ENCODE measurements at regions not wholly inside any gene's neighbourhood (a gene's known extent, or its start where the extent isn't known, plus 50 kb on each side); places are given as distances from the start of the nearest gene placed in this dataset.

DNA sequence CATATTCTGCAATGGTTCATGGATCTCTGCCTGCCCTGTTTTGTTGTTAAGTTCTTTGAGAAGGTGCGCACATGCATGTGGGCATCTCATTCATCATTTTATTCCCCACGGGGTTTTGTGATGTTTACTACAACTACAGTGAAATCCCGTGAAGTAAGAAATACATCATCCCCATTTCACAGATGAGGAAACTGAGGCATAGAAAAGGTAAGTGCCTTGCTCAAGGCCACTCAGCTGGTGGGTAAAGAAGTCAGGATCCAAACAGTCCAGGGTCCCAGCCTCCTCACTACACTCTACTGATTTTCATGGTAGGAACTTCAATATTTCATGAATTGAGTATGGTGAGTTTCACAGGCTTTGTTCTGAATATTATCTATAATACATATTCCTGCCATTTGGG lies 72.6 kb downstream of the CYP26A1 start:
- no peak overlapping the region for H3K4me3 ChIP-seq
- intact Hi-C loops (cut with DNase I), result no loop called here

DNA sequence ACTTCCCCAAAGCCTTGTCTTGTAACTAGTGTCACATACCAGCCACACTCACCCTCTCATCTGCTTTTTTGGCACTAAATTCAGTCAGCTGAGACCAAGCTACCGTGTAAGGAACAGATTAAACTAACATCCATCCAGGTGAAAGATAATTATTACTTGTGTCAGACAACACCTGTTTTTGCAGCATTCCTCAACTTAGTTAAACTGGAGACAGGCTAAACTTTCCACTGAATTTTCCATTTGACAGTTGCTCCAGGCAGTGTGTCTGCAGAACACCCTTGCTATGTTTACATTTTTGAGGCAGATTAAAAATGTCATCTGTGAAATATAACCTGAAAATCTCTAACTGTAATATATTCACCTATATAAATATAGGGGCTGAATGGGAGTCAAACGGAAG lies 73.6 kb downstream of the CYP26A1 start:
- H3K27ac ChIP-seq, result no peak overlapping the region
- no peaks in the 10 kb centered on the region for H3K9me3 ChIP-seq
- no peaks in the 10 kb centered on the region for H3K27me3 ChIP-seq
- no peak overlapping the region for H3K4me3 ChIP-seq
- no peaks in the 10 kb centered on the region for H3K4me1 ChIP-seq
- TF ChIP-seq, protein P1, sequence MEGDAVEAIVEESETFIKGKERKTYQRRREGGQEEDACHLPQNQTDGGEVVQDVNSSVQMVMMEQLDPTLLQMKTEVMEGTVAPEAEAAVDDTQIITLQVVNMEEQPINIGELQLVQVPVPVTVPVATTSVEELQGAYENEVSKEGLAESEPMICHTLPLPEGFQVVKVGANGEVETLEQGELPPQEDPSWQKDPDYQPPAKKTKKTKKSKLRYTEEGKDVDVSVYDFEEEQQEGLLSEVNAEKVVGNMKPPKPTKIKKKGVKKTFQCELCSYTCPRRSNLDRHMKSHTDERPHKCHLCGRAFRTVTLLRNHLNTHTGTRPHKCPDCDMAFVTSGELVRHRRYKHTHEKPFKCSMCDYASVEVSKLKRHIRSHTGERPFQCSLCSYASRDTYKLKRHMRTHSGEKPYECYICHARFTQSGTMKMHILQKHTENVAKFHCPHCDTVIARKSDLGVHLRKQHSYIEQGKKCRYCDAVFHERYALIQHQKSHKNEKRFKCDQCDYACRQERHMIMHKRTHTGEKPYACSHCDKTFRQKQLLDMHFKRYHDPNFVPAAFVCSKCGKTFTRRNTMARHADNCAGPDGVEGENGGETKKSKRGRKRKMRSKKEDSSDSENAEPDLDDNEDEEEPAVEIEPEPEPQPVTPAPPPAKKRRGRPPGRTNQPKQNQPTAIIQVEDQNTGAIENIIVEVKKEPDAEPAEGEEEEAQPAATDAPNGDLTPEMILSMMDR (IDR thresholded peaks at IDR 0.05), result no peak
- no peak for DNase-seq (ENCODE audit: low spot score in 2 of 2)
- intact Hi-C loops (cut with DNase I), result no loop called here
- H3K36me3 ChIP-seq, result no peaks in the 10 kb centered on the region

More for the DNA sequence above, 72.6 kb downstream of the CYP26A1 start:
- no peaks in the 10 kb centered on the region for H3K36me3 ChIP-seq
- DNase-seq (ENCODE audit: low spot score in 2 of 2), result no peak
- TF ChIP-seq, protein P1 (IDR thresholded peaks at IDR 0.05), result no peak
- no peaks in the 10 kb centered on the region for H3K27me3 ChIP-seq
- no peaks in the 10 kb centered on the region for H3K9me3 ChIP-seq
- H3K27ac ChIP-seq, result no peak overlapping the region
- H3K4me1 ChIP-seq, result no peaks in the 10 kb centered on the region

DNA sequence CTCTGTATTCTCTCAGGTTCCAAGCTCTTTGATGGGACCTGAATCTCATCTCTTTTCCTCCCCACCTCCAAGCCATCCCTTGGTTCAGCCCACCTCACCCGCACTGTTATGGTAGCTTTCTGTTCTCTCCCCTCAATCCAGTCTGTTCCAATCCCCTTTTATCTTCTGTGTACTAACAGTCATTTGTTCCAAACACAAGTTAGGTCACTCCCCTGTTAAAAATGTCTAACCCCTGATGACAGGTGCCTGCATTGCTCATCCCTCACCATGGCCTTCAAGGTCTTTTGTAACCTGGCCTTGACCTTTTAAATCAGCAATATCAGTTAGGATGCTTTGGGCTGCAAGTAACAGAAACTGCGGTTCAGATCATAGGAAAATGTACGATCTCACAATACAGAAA lies 74.8 kb downstream of the CYP26A1 start:
- Histone ChIP-seq H3K4me1 (no peaks in the 10 kb centered on the region), H3K4me3 (no peak overlapping the region), H3K36me3 (no peaks in the 10 kb centered on the region), H3K27ac (no peak overlapping the region), H3K9me3 (no peaks in the 10 kb centered on the region), H3K27me3 (no peaks in the 10 kb centered on the region)
- TF ChIP-seq, protein P1 (IDR thresholded peaks at IDR 0.05), result no peak
- DNase-seq (ENCODE audit: low spot score in 2 of 2), result no peak
- intact Hi-C loops (cut with DNase I), result no loop called here

GRCh38 chr10:93149761-93150160 lies 76.1 kb downstream of the CYP26A1 start:
- Histone ChIP-seq H3K4me3 (no peak overlapping the region), H3K9me3 (no peaks in the 10 kb centered on the region), H3K4me1 (no peaks in the 10 kb centered on the region), H3K27ac (no peak overlapping the region), H3K36me3 (no peaks in the 10 kb centered on the region), H3K27me3 (no peaks in the 10 kb centered on the region)
- TF ChIP-seq, protein P1 (IDR thresholded peaks at IDR 0.05), result no peak
- intact Hi-C loops (cut with DNase I), result no loop called here
- no peak for DNase-seq (ENCODE audit: low spot score in 2 of 2)

- Histone ChIP-seq H3K9me3 (no peaks in the 10 kb centered on the region), H3K4me1 (no peaks in the 10 kb centered on the region), H3K36me3 (no peaks in the 10 kb centered on the region), H3K4me3 (no peak overlapping the region), H3K27ac (no peak overlapping the region), H3K27me3 (no peaks in the 10 kb centered on the region)
- no peak for DNase-seq (ENCODE audit: low spot score in 2 of 2)
- intact Hi-C loops (cut with DNase I), result no loop called here
- TF ChIP-seq, protein P1 (IDR thresholded peaks at IDR 0.05), result no peak
Measured at GRCh38 chr10:93150289-93150688, 76.6 kb downstream of the CYP26A1 start.

GRCh38 chr10:93150990-93151547 lies 77.4 kb downstream of the CYP26A1 start:
- no peak for DNase-seq (ENCODE audit: low spot score in 2 of 2)
- Histone ChIP-seq H3K27ac (no peak overlapping the region), H3K4me1 (no peaks in the 10 kb centered on the region), H3K36me3 (no peaks in the 10 kb centered on the region), H3K27me3 (no peaks in the 10 kb centered on the region), H3K4me3 (no peak overlapping the region), H3K9me3 (no peaks in the 10 kb centered on the region)
- TF ChIP-seq, protein P1 (IDR thresholded peaks at IDR 0.05), result no peak
- intact Hi-C loops (cut with DNase I), result no loop called here

Measured in ascending aorta (tissue), 2 donors.